GM19023 (cell line): ENCODE measurements at regions not wholly inside any gene's neighbourhood (a gene's known extent, or its start where the extent isn't known, plus 50 kb on each side); places are given as distances from the start of the nearest gene placed in this dataset.
"Not testable (repeated sequence)": the region's sequence is repeated elsewhere in the genome, so short reads cannot be mapped to it uniquely, and the experiment has no call there.

Experiments used
- ATAC-seq: cut with Tn5 transposase; IDR thresholded peaks from one replicate; pipeline ENCODE4 v1.9.1; 2021; ENCODE audit warnings: mild to moderate bottlenecking, moderate library complexity; ENCODE audit not compliant: unreplicated experiment

DNA sequence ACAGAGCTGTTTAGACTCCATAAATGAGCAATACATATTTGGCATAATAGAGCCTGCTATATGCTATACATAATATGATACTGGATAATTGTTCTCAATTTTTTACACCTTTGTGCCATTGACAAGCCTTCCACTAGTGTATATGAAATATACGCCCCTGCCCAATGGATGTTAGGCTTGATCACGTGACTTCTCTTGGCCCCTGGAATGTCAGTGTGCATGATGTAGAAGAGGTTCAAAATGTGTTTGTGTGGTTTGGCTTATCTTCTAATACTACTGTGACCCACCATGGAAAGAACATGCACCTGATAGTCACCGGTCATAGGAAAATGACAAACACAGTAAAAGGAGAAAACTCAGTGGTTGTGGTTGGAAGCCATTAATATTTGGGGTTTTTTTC, 479.4 kb downstream of the PCDH20 start:
- ATAC-seq = no peak

- ATAC-seq = no peak
Observed at GRCh38 chr13:60933638-60934037, 482.0 kb downstream of the PCDH20 start.

DNA sequence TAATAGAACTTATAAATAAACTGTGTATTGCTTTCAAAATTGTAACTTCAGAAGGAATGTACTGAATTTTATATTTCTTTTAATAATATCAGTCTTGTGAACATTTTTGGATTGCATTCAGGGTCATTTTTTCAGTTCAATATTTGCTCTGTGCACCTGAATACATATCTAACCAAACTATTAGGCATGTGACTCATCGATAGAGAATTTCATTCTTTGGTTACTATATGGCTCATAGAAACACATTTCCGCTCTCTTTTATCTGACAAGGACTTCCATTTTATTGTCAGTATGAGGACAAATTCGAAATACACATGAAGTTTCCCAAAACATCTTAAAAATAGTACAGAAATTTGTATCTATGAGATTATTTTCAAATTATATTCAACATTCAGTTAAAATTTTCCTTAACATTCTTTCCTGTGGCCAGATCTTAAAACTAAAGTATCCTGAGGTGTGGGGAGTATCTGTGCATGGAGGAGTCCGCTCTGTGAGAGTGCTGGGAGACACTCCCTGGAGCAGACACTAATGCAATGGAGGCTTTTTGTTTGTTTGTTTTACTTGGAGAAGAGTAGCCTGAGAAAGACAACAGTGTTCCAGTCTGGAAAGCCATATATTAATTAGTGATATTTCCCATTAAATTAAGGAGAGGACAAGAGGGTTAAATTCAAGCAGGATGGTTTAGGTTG, 483.6 kb downstream of the PCDH20 start:
- no peak for ATAC-seq

- no peak for ATAC-seq
Observed at GRCh38 chr13:60925686-60926085, 490.0 kb downstream of the PCDH20 start.

GRCh38 chr13:60924856-60925255, 490.8 kb downstream of the PCDH20 start:
- no peak for ATAC-seq

DNA sequence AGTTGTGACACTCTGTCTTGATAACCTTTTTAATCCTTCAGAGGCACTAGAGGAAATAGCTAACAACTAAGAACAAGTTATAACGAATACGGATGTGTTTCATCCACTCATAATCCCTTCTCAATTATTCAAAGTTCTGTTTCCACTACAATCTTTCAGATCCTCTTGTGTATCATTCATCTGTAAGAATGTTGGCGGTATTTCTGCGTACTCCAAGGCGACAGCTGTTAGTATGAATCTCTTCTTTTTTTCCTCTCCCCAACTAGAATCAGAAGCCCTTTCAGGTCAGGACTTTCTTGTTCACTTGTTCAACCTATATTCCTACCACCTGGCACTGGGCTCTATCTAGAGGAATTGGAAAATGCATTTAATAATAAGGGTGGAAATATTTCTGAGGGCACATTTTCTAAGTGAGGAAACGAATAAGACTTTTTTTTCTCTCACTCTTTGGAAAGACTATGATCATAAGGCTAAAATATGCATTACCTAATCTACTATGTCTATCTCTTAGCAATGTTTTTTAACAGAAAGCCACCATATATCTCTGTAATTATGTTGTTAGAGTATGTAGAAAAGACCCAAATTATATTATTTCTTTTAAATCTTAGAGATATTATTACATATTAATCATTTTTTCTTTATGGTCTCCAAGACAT, 492.9 kb downstream of the PCDH20 start:
- no peak for ATAC-seq

- no peak for ATAC-seq
Observed at GRCh38 chr13:60893801-60894200, 496.8 kb downstream of the TDRD3 start.

GRCh38 chr13:60887711-60888110, 490.7 kb downstream of the TDRD3 start:
- no peak for ATAC-seq

GRCh38 chr13:60881507-60881906, 484.5 kb downstream of the TDRD3 start:
- no peak for ATAC-seq

DNA sequence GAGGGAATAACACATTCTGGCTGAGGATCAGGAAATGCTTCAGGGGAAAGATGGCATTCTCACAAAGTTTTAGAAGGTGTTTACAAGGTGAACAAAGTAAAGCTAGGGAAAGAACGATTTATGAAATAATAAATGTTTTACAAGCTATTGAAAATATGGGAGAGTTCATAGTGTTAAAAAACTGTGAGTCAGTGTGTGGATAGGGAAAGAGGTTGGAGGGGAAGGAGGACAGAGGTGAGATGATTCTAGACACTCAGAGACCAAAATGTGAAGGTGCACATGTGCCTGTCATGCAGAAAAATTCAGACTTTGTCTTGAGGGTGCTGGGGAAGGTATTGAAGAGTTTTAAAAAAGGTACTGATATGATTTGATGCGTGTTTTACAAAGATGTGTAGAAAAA, 476.1 kb downstream of the TDRD3 start:
- ATAC-seq = no peak

DNA sequence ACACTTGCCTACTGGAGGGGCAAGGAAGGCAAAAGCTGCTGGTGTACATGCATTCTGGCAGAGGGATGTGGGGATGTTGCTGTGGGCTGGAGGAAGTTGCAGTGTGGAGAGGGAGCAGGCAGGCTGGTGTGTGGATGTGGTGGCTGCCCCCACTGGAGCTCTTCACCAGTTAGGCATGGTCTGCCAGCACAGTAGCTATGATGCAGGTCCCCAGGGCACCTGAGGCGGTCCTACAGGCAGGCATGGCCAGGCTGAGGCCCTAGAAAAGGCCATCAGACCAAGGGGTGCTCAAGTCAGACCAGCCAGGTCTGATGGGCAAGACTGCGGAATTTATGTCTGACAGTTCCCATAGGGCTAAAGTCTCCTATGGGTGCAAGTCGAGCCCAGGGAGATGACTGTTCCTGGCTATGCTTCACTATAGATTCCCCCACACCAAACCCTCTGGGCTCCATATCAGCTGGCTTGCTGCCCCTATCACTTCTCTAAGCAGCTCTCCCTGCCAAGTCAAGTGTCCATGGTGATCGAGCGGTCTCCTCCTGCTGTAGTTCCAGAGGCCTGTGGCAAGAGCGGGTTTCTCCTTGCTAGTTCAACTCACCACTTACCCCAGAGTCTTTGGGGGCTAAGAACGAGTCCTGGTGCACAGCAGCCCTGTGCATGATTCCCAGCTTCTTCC, 473.1 kb downstream of the TDRD3 start:
- no peak for ATAC-seq

- no peak for ATAC-seq
Observed at GRCh38 chr13:60869225-60869624, 472.2 kb downstream of the TDRD3 start.

DNA sequence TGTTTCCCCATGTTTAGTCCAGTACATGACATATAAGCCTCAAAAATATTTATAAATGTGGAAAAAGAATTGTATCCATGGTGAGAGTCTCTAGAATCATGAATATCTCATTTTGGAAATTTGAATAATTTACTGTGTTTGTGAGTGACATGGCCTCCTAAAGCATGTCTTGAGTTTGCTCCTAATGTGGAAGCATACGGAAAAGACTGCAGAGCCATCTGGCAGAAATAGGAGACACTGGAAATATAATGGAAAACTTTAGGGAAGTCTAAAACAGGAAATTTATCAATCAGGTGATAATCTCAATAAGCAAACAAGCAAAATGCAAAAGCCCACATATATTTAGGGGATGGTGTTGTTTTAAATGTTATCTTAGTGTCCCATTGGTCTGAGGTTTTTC, 465.0 kb downstream of the TDRD3 start:
- no peak for ATAC-seq

DNA sequence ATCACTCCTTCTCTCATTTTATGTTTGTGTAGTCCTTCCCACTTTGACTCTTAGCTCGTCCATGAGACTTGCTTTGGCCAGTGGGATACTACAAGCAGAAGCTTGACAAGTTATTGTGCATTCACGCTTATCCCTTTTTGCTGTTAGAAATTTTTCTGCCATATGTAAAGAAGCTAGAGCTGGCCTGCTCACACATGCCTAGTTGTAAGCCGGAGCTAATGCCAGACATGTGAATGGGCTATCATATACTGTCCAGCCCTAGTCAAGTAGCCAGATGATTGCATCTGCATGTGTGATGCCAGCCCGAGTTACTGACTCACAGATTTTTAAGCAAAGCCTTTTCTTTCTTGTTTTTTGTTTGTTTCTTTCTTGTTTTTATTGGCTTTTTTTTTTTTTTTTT, 460.7 kb downstream of the TDRD3 start:
- no peak for ATAC-seq

GRCh38 chr13:60852886-60853285, 455.9 kb downstream of the TDRD3 start:
- no peak for ATAC-seq

- ATAC-seq = no peak
Observed at GRCh38 chr13:60851378-60851777, 454.4 kb downstream of the TDRD3 start.

DNA sequence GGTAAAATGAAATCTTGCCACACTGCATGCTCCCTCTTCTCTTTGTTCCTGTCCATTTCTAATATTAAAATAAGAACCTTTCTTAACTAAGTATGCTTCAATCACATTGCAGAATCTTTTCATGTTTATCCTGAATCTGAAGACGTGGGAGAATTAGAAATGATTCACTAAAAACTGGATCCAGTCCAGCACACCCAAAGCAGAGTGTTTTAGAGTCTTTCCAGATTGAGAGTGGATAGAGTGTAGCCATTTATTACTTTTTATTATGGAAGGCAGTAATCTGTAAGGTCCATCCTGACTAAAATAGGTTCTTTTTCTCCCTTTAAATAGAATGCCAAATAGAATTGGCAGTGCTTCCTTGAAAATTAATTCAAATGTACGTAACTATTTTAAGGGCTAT, 453.5 kb downstream of the TDRD3 start:
- no peak for ATAC-seq

- ATAC-seq = no peak
Observed at GRCh38 chr13:60838581-60838980, 441.6 kb downstream of the TDRD3 start.

- ATAC-seq = no peak
Observed at GRCh38 chr13:60837806-60838205, 440.8 kb downstream of the TDRD3 start.

DNA sequence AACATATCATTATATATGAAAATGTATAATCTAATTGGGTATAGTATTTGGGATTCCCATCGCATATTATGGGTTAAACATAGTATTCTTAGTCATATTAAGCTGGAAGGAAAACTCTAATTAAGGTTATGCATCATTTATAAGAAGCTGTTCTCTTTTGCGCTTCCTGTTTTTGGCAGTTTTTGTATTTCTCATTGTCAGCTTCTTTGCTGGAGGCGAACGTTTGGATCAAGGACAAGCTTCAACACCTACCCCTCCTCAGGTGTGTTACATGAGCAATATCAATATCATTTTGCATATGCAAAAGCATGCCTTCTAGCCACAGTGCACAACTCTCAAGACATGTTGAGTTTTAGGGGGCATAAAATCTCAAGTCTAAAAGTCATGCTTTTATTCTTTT, 439.8 kb downstream of the TDRD3 start:
- no peak for ATAC-seq

GRCh38 chr13:60811581-60811980, 414.6 kb downstream of the TDRD3 start:
- ATAC-seq = no peak

DNA sequence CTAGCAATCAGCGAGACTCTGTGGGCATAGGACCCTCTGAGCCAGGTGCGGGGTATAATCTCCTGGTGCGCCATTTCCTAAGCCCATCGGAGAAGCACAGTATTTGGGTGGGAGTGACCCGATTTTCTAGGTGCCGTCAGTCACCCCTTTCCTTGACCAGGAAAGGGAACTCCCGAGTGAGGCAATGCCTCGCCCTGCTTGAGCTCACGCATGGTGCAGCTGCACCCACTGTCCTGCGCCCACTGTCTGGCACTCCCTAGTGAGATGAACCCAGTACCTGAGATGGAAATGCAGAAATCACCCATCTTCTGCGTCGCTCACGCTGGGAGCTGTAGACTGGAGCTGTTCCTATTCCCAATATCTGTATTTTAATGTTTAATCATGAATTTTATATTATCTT, 408.6 kb downstream of the TDRD3 start:
- not testable (repeated sequence) for ATAC-seq
